Transverse colon (tissue), 4 donors: ENCODE measurements at regions not wholly inside any gene's neighbourhood (a gene's known extent, or its start where the extent isn't known, plus 50 kb on each side); places are given as distances from the start of the nearest gene placed in this dataset.

ENCODE experiments used
- DNase-seq: peaks from one replicate; pipeline ENCODE4 v3.0.0-alpha.2; 2019
- H3K27ac ChIP-seq, 4 donors: fragments of 200-600 bp; sonication (generic); 2 replicates each; pipeline ENCODE4 v1.5.1; 2016 to 2018; ENCODE audit warnings: inconsistent platforms in 4 of 4
- H3K27me3 ChIP-seq: fragments of 200-600 bp; sonication (generic); 2 replicates; pipeline ENCODE4 v1.5.1; 2017; ENCODE audit warnings: inconsistent platforms
- H3K36me3 ChIP-seq, 4 donors: fragments of 200-600 bp; sonication (generic); 2 replicates each; pipeline ENCODE4 v1.5.1; 2017 to 2019; ENCODE audit warnings: inconsistent platforms in 4 of 4
- H3K4me1 ChIP-seq, 4 donors: fragments of 200-600 bp; sonication (generic); 2 replicates each; pipeline ENCODE4 v1.5.1; 2017 to 2020; ENCODE audit warnings: inconsistent platforms in 4 of 4
- H3K4me3 ChIP-seq, 4 donors: fragments of 200-600 bp; sonication (generic); 1 replicate in 1 of 4; 2 replicates in 3 of 4; pipeline versions ENCODE4 v1.5.1 to v1.6.1; 2017 to 2019; ENCODE audit warnings: inconsistent platforms in 4 of 4
- H3K9me3 ChIP-seq, 2 donors: fragments of 200-600 bp; sonication (generic); 2 replicates each; pipeline ENCODE4 v1.5.1; 2017 to 2019; ENCODE audit warnings: inconsistent platforms in 2 of 2
- CTCF ChIP-seq, 5 experiments: fragments of 200-600 bp in 3 of 5; fragments of 450-650 bp in 2 of 5; sonication (generic) in 3 of 5; IDR thresholded peaks; 1 replicate in 2 of 5; 2 replicates in 3 of 5; pipeline ENCODE4 v1.5.1; 2016 to 2017; ENCODE audit warnings: antibody characterized with exemption in 5 of 5, inconsistent platforms in 3 of 5, mild to moderate bottlenecking in 2 of 5, moderate library complexity in 1 of 5
- EP300 ChIP-seq: sonication (generic); formaldehyde crosslinking; IDR thresholded peaks from one replicate; pipeline ENCODE4 v1.6.1; 2017; ENCODE audit warnings: antibody characterized with exemption, low read depth
- POLR2A ChIP-seq: fragments of 450-650 bp; IDR thresholded peaks from one replicate; pipeline ENCODE4 v1.6.1; 2016; ENCODE audit warnings: antibody characterized with exemption, mild to moderate bottlenecking, moderate library complexity
- POLR2AphosphoS5 ChIP-seq, 3 donors: sonication (generic); formaldehyde crosslinking; IDR thresholded peaks; one replicate each; pipeline ENCODE4 v1.6.1; 2016; ENCODE audit warnings: antibody characterized with exemption in 3 of 3
- WGBS, 2 donors: methylation state at CpG; one replicate each; pipeline ENCODE4 v1.1.5; 2018; ENCODE audit warnings: low coverage in 1 of 2; 5-methylcytosine and 5-hydroxymethylcytosine counted together
- in situ Hi-C, 4 donors: fragments of 200-750 bp; cut with MboI; loops; one replicate each; pipeline versions ENCODE4 v1.15.0 to v1.15.1; 2017; ENCODE audit warnings: low sequenced_read_pairs in 3 of 4, low pct_ligation_motif_present in 1 of 4, low pct_unique_long_range_greater_than_20kb in 1 of 4
- intact Hi-C: fragments of 100-400 bp; cut with DNase I; formaldehyde crosslinking; loops from one replicate; pipeline ENCODE4 v1.15.1; 2023; ENCODE audit warnings: low total_unique reads

DNA sequence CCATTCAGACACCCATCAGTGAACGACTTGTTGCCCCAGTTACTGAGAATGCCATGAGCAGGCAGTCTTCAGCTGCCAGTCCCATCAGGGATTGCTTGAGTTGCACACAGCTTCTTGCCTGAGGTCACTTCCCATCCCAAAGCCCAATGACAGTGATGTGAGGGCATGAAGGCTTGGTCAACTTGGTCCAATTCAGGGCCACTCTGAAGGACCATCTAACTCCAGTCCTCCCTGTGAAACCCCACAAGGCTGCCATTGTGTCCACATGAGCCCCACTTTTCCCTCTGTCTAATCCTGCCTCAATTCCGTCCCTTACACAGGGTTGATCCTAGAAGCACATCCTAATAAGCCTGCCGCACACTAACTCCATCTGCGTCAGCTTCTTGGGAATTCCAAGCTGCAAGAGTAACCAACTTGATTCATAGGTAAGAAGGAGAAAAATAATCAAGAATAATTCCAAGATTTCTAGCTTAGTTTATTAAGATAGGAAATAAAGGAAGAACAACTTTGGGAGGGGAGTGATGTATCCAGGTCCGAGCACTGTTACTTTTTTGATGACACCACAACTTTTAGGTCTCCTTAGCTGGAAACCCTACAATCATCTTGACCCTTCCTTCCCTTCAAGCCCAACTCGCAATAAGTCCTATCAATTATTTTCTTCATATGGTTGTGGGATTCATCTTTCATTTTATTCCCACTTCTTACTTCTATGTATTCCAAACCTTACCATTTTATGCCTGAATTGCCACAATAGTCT lies 110.9 kb downstream of the LRRC30 start:
- in situ Hi-C loops, result no loop called here
- Histone ChIP-seq H3K4me1 (no peaks in the 10 kb centered on the region), H3K36me3 (no peaks in the 10 kb centered on the region), H3K4me3 (no peak overlapping the region), H3K9me3 (no peaks in the 10 kb centered on the region), H3K27me3 (no peaks in the 10 kb centered on the region), H3K27ac (no peak overlapping the region)
- DNase-seq, result no peak
- 83 to 91% methylated on average over 5 to 6 of the region's 6 CpGs for WGBS, 2 donors
- intact Hi-C loops, result no loop called here
- TF ChIP-seq POLR2A, result no peak
- no peak for TF ChIP-seq EP300
- no peak for TF ChIP-seq POLR2AphosphoS5 (IDR thresholded peaks at IDR 0.05)
- no peak for TF ChIP-seq CTCF (IDR thresholded peaks at IDR 0.05)

DNA sequence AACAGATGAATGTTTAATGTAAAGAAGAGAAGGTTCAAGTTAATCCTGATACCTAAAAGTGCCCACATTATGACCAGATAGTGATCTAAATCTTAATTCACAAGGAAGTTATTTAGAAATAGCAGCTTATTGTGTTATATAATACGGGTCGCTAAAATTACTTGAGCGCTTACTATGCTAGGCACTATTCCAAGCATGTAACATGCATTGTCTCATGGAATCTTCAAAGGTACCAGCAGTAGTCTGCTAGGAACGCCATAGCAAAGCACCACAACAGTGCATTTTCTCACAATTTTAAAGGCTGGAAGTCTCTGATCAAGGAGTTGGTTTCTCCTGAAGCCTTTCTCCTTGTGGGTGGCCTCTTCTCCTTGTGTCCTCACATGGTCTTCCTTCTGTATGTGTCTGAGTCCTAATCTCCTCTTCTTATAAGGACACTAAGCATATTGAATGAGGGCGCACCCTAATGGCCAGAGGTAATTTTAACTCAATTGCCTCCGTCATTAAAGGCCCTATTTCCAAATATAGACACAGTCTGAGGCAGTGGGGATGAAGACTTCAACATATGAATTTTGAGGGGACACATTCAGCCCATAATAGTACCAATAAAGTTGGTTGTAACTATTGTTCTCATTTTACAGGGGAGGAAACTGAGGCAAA lies 118.4 kb downstream of the LRRC30 start:
- H3K4me3 ChIP-seq, result no peak overlapping the region
- no peaks in the 10 kb centered on the region for H3K9me3 ChIP-seq
- intact Hi-C loops, result no loop called here
- no peaks in the 10 kb centered on the region for H3K4me1 ChIP-seq
- H3K36me3 ChIP-seq, result no peaks in the 10 kb centered on the region
- no peak overlapping the region for H3K27ac ChIP-seq
- DNase-seq, result no peak
- no peak for TF ChIP-seq CTCF (IDR thresholded peaks at IDR 0.05)
- no peak for TF ChIP-seq POLR2AphosphoS5 (IDR thresholded peaks at IDR 0.05)
- no peak for TF ChIP-seq EP300
- no peak for TF ChIP-seq POLR2A
- no peaks in the 10 kb centered on the region for H3K27me3 ChIP-seq
- 80 to 89% methylated on average over 4 to 6 of the region's 6 CpGs for WGBS, 2 donors
- in situ Hi-C loops, result no loop called here

DNA sequence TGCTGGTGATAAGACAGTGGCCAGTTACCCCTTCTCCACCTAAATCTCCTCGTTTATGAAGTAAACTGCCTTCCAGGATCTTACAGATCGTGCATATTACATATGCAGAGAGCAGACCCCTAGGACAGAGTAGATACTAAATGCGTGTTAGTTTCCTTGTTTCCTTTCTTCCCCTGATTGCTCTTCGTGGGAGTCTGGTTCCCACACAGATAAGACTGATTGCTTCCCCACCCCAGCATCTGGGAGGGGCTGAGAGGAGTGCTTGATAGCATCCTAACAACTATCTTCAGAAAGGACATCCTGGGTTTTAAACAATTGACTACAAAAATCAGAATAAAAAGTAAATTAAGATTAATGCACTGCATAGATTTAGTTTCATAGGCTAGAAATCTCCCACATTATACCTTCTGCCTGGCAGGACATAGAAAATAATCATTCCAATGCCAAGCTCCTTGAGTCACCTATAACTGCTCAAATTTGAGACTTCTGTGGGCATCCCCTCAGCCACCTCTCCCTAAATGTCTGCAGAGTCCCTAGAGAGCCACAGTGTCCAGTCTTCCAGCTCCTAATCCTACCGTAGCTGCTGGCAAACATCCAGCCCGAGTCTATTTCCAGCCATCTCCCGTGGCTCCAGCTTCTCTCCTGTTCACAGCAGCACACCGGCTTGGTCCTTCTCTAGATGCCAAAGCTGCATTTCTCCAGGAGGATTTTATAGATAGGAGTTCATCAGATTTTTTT lies 128.3 kb downstream of the LRRC30 start:
- Histone ChIP-seq H3K4me1 (no peaks in the 10 kb centered on the region), H3K36me3 (no peaks in the 10 kb centered on the region), H3K27ac (no peak overlapping the region), H3K9me3 (no peaks in the 10 kb centered on the region), H3K4me3 (no peak overlapping the region), H3K27me3 (no peaks in the 10 kb centered on the region)
- TF ChIP-seq POLR2A (no peak), CTCF (IDR thresholded peaks at IDR 0.05) (no peak), POLR2AphosphoS5 (IDR thresholded peaks at IDR 0.05) (no peak), EP300 (no peak)
- intact Hi-C loops, result no loop called here
- no peak for DNase-seq
- 40 to 41% methylated on average over 5 to 8 of the region's 8 CpGs for WGBS, 2 donors
- in situ Hi-C loops, result no loop called here

DNA sequence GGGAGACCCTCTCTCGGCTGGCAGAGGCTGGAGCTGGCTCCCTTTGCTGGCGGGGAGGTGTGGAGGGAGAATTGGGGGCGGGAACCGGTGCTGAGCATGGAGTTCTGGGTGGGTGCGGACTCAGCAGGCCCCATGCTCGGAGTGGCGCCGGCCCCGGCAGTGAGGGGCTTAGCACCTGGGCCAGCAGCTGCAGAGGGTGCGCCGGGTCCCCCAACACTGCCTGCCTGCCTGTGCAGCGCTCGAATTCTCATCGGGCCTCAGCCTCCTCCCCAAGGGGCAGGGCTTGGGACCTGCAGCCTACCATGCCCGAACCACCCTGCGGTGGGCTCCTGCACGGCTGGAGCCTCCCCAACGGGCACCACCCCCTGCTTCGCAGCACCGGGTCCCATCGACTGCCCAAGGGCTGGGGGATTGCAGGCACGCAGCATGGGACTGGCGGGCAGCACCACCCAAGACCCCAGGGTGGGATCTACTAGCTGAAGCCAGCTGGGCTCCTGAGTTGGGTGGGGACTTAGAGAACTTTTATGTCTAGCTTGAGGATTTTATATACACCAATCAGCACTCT lies 129.8 kb downstream of the LRRC30 start:
- Histone ChIP-seq H3K27ac (no peak overlapping the region), H3K36me3 (no peaks in the 10 kb centered on the region), H3K4me1 (no peaks in the 10 kb centered on the region), H3K4me3 (no peak overlapping the region), H3K9me3 (no peaks in the 10 kb centered on the region), H3K27me3 (no peaks in the 10 kb centered on the region)
- in situ Hi-C loops, result no loop called here
- intact Hi-C loops, result no loop called here
- TF ChIP-seq POLR2AphosphoS5 (IDR thresholded peaks at IDR 0.05) (no peak), POLR2A (no peak), CTCF (IDR thresholded peaks at IDR 0.05) (no peak)
- WGBS, 2 donors, result 93% methylated on average over 23 of the region's 23 CpGs; no CpG with 5 or more reads in 1 of the 2 donors
- DNase-seq, result no peak
